Astrocyte of the spinal cord (primary cell): ENCODE measurements at regions not wholly inside any gene's neighbourhood (a gene's known extent, or its start where the extent isn't known, plus 50 kb on each side); places are given as distances from the start of the nearest gene placed in this dataset.

Source experiments
- DNase-seq: peaks from one replicate; pipeline ENCODE4 v3.0.0; 2011; ENCODE audit warnings: low read depth, low spot score
- H3K4me3 ChIP-seq: 2 replicates; pipeline ENCODE4 v1.5.1; 2011; ENCODE audit warnings: low read depth, mild to moderate bottlenecking, low read length, moderate library complexity
- in situ Hi-C: cut with HindIII; loops from 2 replicates; pipeline ENCODE4 v1.10.0; 2017; ENCODE audit warnings: low sequenced_read_pairs
- TF ChIP-seq, protein P1 (sequence below): IDR thresholded peaks from 2 replicates; pipeline ENCODE4 v1.5.1; 2012; ENCODE audit warnings: low read depth, mild to moderate bottlenecking, low read length, inconsistent platforms

DNA sequence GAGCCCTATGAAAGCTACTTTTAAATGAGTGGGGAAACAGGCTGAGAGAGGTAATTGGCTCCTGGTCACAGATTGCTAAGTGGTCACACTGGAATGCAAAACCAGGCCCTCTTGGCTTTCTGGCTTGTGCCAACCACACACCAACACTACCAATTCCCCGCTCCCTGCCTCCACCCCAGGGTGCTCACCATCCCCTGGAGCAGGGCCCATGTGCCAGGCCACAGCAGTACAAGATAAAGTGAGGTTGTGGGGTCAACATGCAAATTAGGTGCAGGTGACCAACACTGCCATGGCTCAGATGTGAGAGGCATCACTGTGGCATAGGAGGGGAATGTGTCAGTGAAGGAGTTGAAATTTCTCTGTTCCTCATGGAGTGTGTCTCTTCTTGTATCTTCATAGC is 312.5 kb downstream of the MYCN start:
- TF ChIP-seq, protein P1, sequence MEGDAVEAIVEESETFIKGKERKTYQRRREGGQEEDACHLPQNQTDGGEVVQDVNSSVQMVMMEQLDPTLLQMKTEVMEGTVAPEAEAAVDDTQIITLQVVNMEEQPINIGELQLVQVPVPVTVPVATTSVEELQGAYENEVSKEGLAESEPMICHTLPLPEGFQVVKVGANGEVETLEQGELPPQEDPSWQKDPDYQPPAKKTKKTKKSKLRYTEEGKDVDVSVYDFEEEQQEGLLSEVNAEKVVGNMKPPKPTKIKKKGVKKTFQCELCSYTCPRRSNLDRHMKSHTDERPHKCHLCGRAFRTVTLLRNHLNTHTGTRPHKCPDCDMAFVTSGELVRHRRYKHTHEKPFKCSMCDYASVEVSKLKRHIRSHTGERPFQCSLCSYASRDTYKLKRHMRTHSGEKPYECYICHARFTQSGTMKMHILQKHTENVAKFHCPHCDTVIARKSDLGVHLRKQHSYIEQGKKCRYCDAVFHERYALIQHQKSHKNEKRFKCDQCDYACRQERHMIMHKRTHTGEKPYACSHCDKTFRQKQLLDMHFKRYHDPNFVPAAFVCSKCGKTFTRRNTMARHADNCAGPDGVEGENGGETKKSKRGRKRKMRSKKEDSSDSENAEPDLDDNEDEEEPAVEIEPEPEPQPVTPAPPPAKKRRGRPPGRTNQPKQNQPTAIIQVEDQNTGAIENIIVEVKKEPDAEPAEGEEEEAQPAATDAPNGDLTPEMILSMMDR = no peak
- no peak for DNase-seq
- in situ Hi-C loops = no loop called here
- no peak overlapping the region for H3K4me3 ChIP-seq

DNA sequence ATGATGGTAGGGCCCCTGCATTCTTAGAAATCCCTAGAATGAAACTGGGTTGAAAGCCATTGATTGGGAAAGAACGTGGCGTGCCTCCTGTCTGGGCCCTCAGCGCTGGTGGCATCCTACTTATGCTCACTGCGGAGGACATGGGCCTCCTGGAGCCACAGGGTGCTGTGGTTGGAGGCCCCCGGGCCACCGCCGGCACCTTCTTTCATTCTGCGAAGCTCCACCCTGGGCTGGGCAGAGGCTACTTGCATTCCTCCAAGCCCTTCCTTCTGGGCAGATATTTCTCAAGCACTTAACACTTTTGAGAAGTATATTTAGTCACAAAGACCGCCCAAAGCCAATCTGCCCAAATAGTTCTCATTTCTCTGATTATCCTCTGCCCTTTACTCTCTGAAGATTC is 311.9 kb downstream of the MYCN start:
- H3K4me3 ChIP-seq = no peak overlapping the region
- DNase-seq = no peak
- in situ Hi-C loops = no loop called here
- TF ChIP-seq, protein P1 = no peak

- in situ Hi-C loops = no loop called here
- no peak for DNase-seq
- no peak overlapping the region for H3K4me3 ChIP-seq
- TF ChIP-seq, protein P1 = no peak
Measured at GRCh38 chr2:16251511-16252225, 311.3 kb downstream of the MYCN start.

- TF ChIP-seq, protein P1 = no peak
- H3K4me3 ChIP-seq = no peak overlapping the region
- no peak for DNase-seq
- in situ Hi-C loops = no loop called here
Measured at GRCh38 chr2:16250886-16251285, 310.5 kb downstream of the MYCN start.

DNA sequence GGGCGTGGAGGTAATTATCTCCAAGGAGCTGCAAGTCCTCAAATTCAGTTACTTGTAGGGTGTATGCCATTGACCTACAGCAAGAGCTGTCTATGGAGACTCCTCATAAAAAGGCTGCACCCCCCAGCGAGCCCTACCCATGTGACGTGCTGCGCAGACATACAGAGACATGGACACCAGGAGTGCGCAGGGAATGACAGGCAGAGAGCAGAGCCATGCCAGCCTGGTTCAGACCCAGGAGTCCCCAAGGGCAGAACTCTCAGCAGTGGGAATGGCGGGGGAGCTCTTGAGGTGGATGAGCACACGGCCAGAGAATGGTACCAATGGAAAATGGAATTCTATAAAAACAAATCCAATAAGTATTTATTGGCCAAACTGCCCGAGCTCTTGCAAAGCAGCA is 310.1 kb downstream of the MYCN start:
- no peak for DNase-seq
- TF ChIP-seq, protein P1 = no peak
- in situ Hi-C loops = no loop called here

DNA sequence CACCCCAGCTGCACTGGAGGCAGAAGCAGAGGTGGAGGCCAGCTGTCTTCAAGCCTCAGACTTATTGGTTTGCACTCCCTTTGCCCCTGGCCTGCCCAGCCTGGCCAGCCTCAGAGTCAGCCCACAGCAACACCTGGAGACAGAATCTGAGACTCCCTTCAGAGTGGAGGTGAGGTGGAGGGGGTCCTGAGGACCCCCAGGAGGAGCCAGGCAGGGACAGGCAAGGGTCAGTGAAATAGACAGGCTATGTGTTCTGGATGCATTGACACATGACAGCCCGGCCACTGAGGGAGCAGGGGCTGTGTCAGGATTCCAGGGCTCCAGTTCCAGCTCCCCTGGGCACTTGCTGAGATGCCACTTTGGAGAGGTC is 309.7 kb downstream of the MYCN start:
- DNase-seq = no peak
- in situ Hi-C loops = no loop called here
- TF ChIP-seq, protein P1 = no peak
- H3K4me3 ChIP-seq = no peak overlapping the region

More for the DNA sequence above, 310.1 kb downstream of the MYCN start:
- no peak overlapping the region for H3K4me3 ChIP-seq
